ENCODE measurements at regions not wholly inside any gene's neighbourhood (a gene's known extent, or its start where the extent isn't known, plus 50 kb on each side); places are given as distances from the start of the nearest gene placed in this dataset.

- DNase-seq (ENCODE audit: low read depth) = no peak
Observed at GRCh38 chr6:155980768-155981079, 525.1 kb upstream of the NOX3 start.

- DNase-seq (ENCODE audit: low read depth) = no peak
Observed at GRCh38 chr6:155980014-155980767, 524.6 kb upstream of the NOX3 start.

- no peak for DNase-seq (ENCODE audit: low read depth)
Observed at GRCh38 chr6:155975506-155975905, 519.9 kb upstream of the NOX3 start.

GRCh38 chr6:155974811-155975323 lies 519.2 kb upstream of the NOX3 start:
- no peak for DNase-seq (ENCODE audit: low read depth)

- DNase-seq (ENCODE audit: low read depth) = no peak
Observed at GRCh38 chr6:155974359-155974758, 518.7 kb upstream of the NOX3 start.

GRCh38 chr6:155970876-155971708 lies 515.5 kb upstream of the NOX3 start:
- DNase-seq (ENCODE audit: low read depth) = no peak

- DNase-seq (ENCODE audit: low read depth) = no peak
Observed at GRCh38 chr6:155970472-155970871, 514.8 kb upstream of the NOX3 start.

GRCh38 chr6:155968921-155969320 lies 513.3 kb upstream of the NOX3 start:
- no peak for DNase-seq (ENCODE audit: low read depth)

- no peak for DNase-seq (ENCODE audit: low read depth)
Observed at GRCh38 chr6:155967322-155967721, 511.7 kb upstream of the NOX3 start.

GRCh38 chr6:155964544-155964943 lies 508.9 kb upstream of the NOX3 start:
- DNase-seq (ENCODE audit: low read depth) = no peak

- no peak for DNase-seq (ENCODE audit: low read depth)
Observed at GRCh38 chr6:155962276-155962675, 506.6 kb upstream of the NOX3 start.

GRCh38 chr6:155959898-155960495 lies 504.4 kb upstream of the NOX3 start:
- DNase-seq (ENCODE audit: low read depth) = no peak

- DNase-seq (ENCODE audit: low read depth) = no peak
Observed at GRCh38 chr6:155958550-155958949, 502.9 kb upstream of the NOX3 start.

GRCh38 chr6:155955038-155955437 lies 499.4 kb upstream of the NOX3 start:
- DNase-seq (ENCODE audit: low read depth) = no peak

- DNase-seq (ENCODE audit: low read depth) = no peak
Observed at GRCh38 chr6:155954149-155954548, 498.5 kb upstream of the NOX3 start.

- no peak for DNase-seq (ENCODE audit: low read depth)
Observed at GRCh38 chr6:155949256-155949655, 493.6 kb upstream of the NOX3 start.

- DNase-seq (ENCODE audit: low read depth) = no peak
Observed at GRCh38 chr6:155946860-155947259, 491.2 kb upstream of the NOX3 start.

- DNase-seq (ENCODE audit: low read depth) = no peak
Observed at GRCh38 chr6:155943635-155944034, 488.0 kb upstream of the NOX3 start.

- DNase-seq (ENCODE audit: low read depth) = no peak
Observed at GRCh38 chr6:155939253-155939652, 483.6 kb upstream of the NOX3 start.

- DNase-seq (ENCODE audit: low read depth) = no peak
Observed at GRCh38 chr6:155936551-155936950, 480.9 kb upstream of the NOX3 start.

- DNase-seq (ENCODE audit: low read depth) = no peak
Observed at GRCh38 chr6:155936127-155936526, 480.5 kb upstream of the NOX3 start.

- no peak for DNase-seq (ENCODE audit: low read depth)
Observed at GRCh38 chr6:155916846-155917624, 461.4 kb upstream of the NOX3 start.

Data from stimulated activated CD8-positive, alpha-beta memory T cell treated with anti-CD3 and anti-CD28 coated beads, Interleukin-15, amount 100 ng/mL, for 24 hours (primary cell).